Left lung (tissue), 4 donors: ENCODE measurements at regions not wholly inside any gene's neighbourhood (a gene's known extent, or its start where the extent isn't known, plus 50 kb on each side); places are given as distances from the start of the nearest gene placed in this dataset.
"Not testable (repeated sequence)": the region's sequence is repeated elsewhere in the genome, so short reads cannot be mapped to it uniquely, and the experiment has no call there.

Experiments used
- ATAC-seq: fragments of 200-7000 bp; cut with Tn5 transposase; one replicate; pipeline ENCODE4 v1.9.1; 2020; ENCODE audit warnings: moderate library complexity
- DNase-seq, 4 donors: peaks; one replicate each; pipeline ENCODE4 v3.0.0-alpha.2; 2013 to 2020
- H3K27ac ChIP-seq, 2 donors: fragments of 200-600 bp; sonication (generic) in 1 of 2; one replicate each; pipeline versions ENCODE4 v1.5.0 to v1.8.0; 2020 to 2021
- H3K27me3 ChIP-seq, 2 donors: fragments of 200-600 bp; sonication (generic) in 1 of 2; one replicate each; pipeline versions ENCODE4 v1.5.0 to v1.8.0; 2020 to 2021
- H3K36me3 ChIP-seq, 2 donors: fragments of 200-600 bp; sonication (generic) in 1 of 2; one replicate each; pipeline versions ENCODE4 v1.5.0 to v1.8.0; 2020 to 2021
- H3K4me1 ChIP-seq, 2 donors: fragments of 200-600 bp; one replicate each; pipeline ENCODE4 v1.8.0; 2021
- H3K4me3 ChIP-seq, 2 donors: fragments of 200-600 bp; sonication (generic) in 1 of 2; one replicate each; pipeline versions ENCODE4 v1.5.0 to v1.8.0; 2020 to 2021; ENCODE audit warnings: mild to moderate bottlenecking in 1 of 2
- H3K9me3 ChIP-seq, 2 donors: fragments of 200-600 bp; sonication (generic) in 1 of 2; one replicate each; pipeline versions ENCODE4 v1.5.0 to v1.8.0; 2020 to 2021
- intact Hi-C, 2 donors: fragments of 100-400 bp; cut with DNase I; formaldehyde crosslinking; loops; one replicate each; pipeline versions ENCODE4 v1.11.2 to v1.14.2; 2022
- TF ChIP-seq, protein P1 (sequence below), 2 donors: fragments of 200-600 bp; sonication (generic) in 1 of 2; IDR thresholded peaks; one replicate each; pipeline versions ENCODE4 v1.5.0 to v1.8.0; 2021; ENCODE audit warnings: antibody characterized with exemption in 2 of 2
- donor health status: DM: no; HTN: yes; CAD: no.
- donor health status: DM: no; HTN: no; CAD: no.

DNA sequence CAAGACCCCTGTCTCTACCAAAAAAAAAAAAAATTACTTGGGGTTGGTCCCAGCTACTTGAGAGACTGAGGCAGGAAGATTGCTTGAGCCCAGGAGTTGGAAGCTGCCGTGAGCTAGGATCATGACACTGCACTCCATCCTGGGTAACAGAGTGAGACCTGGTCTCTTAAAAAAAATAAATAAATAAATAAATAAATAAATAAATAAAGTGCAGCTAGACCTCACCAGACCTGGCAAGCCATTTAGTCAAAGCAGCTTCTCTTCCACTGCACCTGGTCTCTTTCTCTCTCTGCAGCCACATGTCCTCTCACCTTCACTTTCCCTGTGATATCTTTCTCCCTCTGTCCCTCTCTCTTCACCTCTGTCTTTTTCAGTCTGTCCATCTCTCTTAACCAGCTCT lies 75.2 kb upstream of the CHCHD3 start:
- H3K27ac ChIP-seq, result no peak overlapping the region
- intact Hi-C loops, result no loop called here
- DNase-seq (no peak), ATAC-seq (no peak)
- no peaks in the 10 kb centered on the region for H3K9me3 ChIP-seq
- H3K4me1 ChIP-seq, result no peaks in the 10 kb centered on the region
- no peaks in the 10 kb centered on the region for H3K27me3 ChIP-seq
- no peaks in the 10 kb centered on the region for H3K36me3 ChIP-seq
- H3K4me3 ChIP-seq, result no peak overlapping the region
- TF ChIP-seq, protein P1, sequence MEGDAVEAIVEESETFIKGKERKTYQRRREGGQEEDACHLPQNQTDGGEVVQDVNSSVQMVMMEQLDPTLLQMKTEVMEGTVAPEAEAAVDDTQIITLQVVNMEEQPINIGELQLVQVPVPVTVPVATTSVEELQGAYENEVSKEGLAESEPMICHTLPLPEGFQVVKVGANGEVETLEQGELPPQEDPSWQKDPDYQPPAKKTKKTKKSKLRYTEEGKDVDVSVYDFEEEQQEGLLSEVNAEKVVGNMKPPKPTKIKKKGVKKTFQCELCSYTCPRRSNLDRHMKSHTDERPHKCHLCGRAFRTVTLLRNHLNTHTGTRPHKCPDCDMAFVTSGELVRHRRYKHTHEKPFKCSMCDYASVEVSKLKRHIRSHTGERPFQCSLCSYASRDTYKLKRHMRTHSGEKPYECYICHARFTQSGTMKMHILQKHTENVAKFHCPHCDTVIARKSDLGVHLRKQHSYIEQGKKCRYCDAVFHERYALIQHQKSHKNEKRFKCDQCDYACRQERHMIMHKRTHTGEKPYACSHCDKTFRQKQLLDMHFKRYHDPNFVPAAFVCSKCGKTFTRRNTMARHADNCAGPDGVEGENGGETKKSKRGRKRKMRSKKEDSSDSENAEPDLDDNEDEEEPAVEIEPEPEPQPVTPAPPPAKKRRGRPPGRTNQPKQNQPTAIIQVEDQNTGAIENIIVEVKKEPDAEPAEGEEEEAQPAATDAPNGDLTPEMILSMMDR (IDR thresholded peaks at IDR 0.05), result no peak

DNA sequence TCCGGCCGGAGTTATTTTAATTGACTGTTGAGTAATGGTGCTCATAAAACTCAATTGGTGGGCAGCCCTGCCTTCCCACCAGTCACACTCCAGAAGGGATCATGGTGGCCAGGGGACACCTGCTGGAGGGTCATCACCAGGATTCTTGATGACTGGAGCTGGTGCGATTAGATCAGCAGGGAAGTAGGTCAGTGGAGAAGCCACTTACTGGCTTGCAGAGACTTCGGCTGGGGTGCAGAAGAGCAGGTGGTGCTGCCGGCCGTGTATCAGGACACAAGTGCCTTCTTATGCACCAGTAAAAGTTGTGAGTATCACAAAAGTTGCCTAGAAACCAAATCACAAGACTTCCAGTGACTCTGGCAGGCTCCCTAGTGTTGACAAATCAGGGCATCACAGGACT lies 82.6 kb upstream of the CHCHD3 start:
- Histone ChIP-seq H3K4me3 (no peak overlapping the region), H3K27ac (no peak overlapping the region), H3K9me3 (no peaks in the 10 kb centered on the region), H3K27me3 (no peaks in the 10 kb centered on the region), H3K4me1 (no peaks in the 10 kb centered on the region), H3K36me3 (no peaks in the 10 kb centered on the region)
- intact Hi-C loops, result no loop called here
- DNase-seq, result no peak
- TF ChIP-seq, protein P1 (IDR thresholded peaks at IDR 0.05), result no peak
- ATAC-seq, result no peak

DNA sequence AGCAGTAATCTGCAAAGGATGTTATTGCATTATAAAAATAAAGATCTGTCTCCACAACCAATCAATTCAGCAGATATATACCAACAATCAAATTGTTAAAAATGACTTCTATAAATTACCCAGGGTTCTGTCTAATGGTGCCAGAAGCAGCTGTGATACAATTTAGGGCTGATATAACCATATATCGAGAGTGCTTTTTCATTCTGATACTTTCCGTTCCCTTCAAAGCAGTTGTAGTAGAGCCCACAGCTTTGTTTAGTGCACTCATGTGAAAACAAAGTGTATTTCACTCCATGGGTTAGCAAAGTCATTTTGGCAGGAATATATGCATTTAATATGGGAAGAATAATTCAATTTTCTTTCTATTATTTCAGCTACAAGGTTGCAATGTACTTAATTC lies 83.1 kb upstream of the CHCHD3 start:
- no peaks in the 10 kb centered on the region for H3K36me3 ChIP-seq
- H3K27me3 ChIP-seq, result no peaks in the 10 kb centered on the region
- DNase-seq, result no peak
- TF ChIP-seq, protein P1 (IDR thresholded peaks at IDR 0.05), result no peak
- intact Hi-C loops, result no loop called here
- H3K4me3 ChIP-seq, result no peak overlapping the region
- ATAC-seq, result no peak
- H3K9me3 ChIP-seq, result no peaks in the 10 kb centered on the region
- H3K27ac ChIP-seq, result no peak overlapping the region
- no peaks in the 10 kb centered on the region for H3K4me1 ChIP-seq

DNA sequence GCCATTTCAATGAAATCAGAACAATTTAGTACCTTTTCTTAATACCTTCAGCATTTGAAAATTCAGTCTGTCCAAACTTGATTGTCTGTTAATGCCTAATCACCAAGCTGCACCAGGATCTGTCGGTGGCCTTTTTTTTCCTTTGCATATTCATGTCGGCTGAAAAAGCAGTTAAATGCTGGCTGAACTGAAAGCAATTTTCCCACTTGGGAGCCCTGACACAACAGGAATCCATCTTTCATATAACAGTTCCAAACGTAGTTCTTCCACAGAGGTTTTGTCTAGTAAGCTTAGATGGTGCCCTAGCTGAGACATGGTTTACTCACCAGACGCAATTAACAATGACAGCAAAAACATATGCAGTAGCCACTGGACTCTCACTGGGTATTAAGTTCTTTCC lies 83.6 kb upstream of the CHCHD3 start:
- ATAC-seq, result no peak

DNA sequence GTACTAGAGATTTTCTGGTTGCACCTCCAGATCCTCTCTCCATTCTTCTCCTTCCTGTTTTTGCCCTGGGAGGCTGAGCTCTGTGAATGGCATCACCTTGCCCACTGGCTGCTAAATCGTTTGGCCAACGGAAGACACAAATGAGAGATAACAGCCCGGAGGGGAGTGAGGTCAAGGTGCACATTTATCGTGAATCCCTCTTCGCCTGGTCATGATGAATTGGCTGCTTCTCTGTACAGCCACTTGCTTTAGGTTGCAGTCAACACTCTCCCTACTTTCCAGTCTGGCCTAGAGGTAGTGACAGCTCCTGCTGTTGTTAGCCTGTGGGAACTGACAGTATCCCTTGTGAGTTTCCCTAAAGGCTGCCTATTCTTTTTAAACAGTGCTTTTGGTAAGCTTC lies 85.4 kb upstream of the CHCHD3 start:
- no peak for ATAC-seq
- intact Hi-C loops, result no loop called here
- H3K27me3 ChIP-seq, result peaks cover 0 to under 1% of the 10 kb centered on the region in 2 donors

More for the DNA sequence above, 83.6 kb upstream of the CHCHD3 start:
- Histone ChIP-seq H3K4me3 (no peak overlapping the region), H3K27ac (no peak overlapping the region), H3K9me3 (no peaks in the 10 kb centered on the region), H3K4me1 (no peaks in the 10 kb centered on the region), H3K36me3 (no peaks in the 10 kb centered on the region), H3K27me3 (no peaks in the 10 kb centered on the region)
- TF ChIP-seq, protein P1 (IDR thresholded peaks at IDR 0.05), result no peak
- DNase-seq, result no peak
- intact Hi-C loops, result no loop called here

DNA sequence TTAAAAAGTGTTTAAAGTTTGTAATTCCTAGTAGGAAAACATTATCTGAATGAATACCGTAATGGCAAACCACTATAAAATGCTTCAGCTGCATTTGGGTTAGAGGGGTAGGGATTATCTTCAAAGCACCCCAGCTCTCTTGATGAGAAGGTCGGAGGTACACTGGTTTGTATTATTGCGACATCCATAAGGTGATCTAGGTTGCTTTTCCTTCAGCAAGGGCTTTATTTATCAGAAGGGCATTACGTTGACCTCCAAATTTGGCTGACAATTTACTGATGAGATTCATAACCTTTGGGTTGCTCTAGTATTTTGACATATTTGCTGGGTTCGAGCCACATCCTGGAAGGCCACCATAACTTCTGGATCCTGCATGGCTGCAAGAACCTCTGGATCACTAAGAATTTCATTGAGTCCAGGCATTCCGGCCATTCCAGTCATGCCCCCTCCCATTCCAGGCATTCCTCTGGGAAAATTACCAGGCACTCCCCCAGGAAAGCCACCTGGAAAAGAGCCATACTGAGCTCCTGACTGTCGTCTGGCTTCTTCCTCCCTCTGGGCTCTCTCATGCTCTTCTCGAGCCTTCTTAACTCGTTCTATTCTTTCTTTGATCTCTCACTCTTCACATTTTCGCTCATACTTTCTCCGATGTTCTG lies 83.6 kb upstream of the EXOC4 start:
- DNase-seq, H3K27ac ChIP-seq, H3K9me3 ChIP-seq, H3K27me3 ChIP-seq, H3K4me1 ChIP-seq, H3K4me3 ChIP-seq, intact Hi-C loops, ATAC-seq, H3K36me3 ChIP-seq: not testable (repeated sequence)

More for the DNA sequence above, 85.4 kb upstream of the CHCHD3 start:
- no peaks in the 10 kb centered on the region for H3K9me3 ChIP-seq
- TF ChIP-seq, protein P1 (IDR thresholded peaks at IDR 0.05), result no peak
- H3K36me3 ChIP-seq, result no peaks in the 10 kb centered on the region
- H3K27ac ChIP-seq, result no peak overlapping the region
- no peak overlapping the region for H3K4me3 ChIP-seq
- no peak for DNase-seq
- H3K4me1 ChIP-seq, result no peaks in the 10 kb centered on the region

DNA sequence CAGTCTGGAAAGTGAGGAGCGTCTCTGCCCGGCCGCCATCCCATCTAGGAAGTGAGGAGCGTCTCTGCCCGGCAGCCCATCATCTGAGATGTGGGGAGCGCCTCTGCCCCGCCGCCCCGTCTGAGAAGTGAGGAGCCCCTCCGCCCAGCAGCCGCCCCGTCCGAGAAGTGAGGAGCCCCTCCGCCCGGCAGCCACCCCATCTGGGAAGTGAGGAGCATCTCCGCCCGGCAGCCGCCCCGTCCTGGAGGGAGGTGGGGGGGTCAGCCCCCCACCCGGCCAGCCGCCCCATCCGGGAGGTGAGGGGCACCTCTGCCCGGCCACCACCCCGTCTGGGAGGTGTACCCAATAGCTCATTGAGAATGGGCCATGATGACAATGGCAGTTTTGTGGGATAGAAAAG lies 75.4 kb upstream of the EXOC4 start:
- H3K9me3 ChIP-seq, H3K27ac ChIP-seq, H3K4me3 ChIP-seq, H3K36me3 ChIP-seq, intact Hi-C loops, ATAC-seq, H3K4me1 ChIP-seq: not testable (repeated sequence)
- peak in 1 of 4 donors; percentile 66 for DNase-seq
- peaks cover 0 to 10% of the 10 kb centered on the region in 2 donors for H3K27me3 ChIP-seq
